ENCODE measurements at regions not wholly inside any gene's neighbourhood (a gene's known extent, or its start where the extent isn't known, plus 50 kb on each side); places are given as distances from the start of the nearest gene placed in this dataset.

- DNase-seq: no peak
Observed at GRCh38 chr3:73908218-73908617, 283.5 kb upstream of the PDZRN3 start.

GRCh38 chr3:73901686-73902085 lies 276.9 kb upstream of the PDZRN3 start:
- Histone ChIP-seq H3K27ac (no peak overlapping the region), H3K27me3 (replicated peaks) (no peaks in the 10 kb centered on the region), H3K4me3 (ENCODE audit: low read depth, low read length) (no peak overlapping the region), H3K36me3 (replicated peaks) (no peaks in the 10 kb centered on the region)
- in situ Hi-C loops (cut with HindIII; ENCODE audit: low pct_ligation_motif_present, low sequenced_read_pairs): no loop called here
- DNase-seq: no peak
- TF ChIP-seq CTCF (IDR thresholded peaks at IDR 0.05; ENCODE audit: low read depth, low read length, missing control alignments): no peak

More at GRCh38 chr3:73908218-73908617, 283.5 kb upstream of the PDZRN3 start:
- TF ChIP-seq CTCF (IDR thresholded peaks at IDR 0.05; ENCODE audit: low read depth, low read length, missing control alignments): no peak
- H3K4me3 ChIP-seq (ENCODE audit: low read depth, low read length): no peak overlapping the region
- in situ Hi-C loops (cut with HindIII; ENCODE audit: low pct_ligation_motif_present, low sequenced_read_pairs): no loop called here
- H3K27ac ChIP-seq: no peak overlapping the region
- no peaks in the 10 kb centered on the region for H3K27me3 ChIP-seq (replicated peaks)
- no peaks in the 10 kb centered on the region for H3K36me3 ChIP-seq (replicated peaks)

GRCh38 chr3:73894474-73895213 lies 269.9 kb upstream of the PDZRN3 start:
- H3K36me3 ChIP-seq (replicated peaks): no peaks in the 10 kb centered on the region
- H3K27me3 ChIP-seq (replicated peaks): no peaks in the 10 kb centered on the region
- no peak overlapping the region for H3K27ac ChIP-seq
- no peak for TF ChIP-seq CTCF (IDR thresholded peaks at IDR 0.05; ENCODE audit: low read depth, low read length, missing control alignments)
- in situ Hi-C loops (cut with HindIII; ENCODE audit: low pct_ligation_motif_present, low sequenced_read_pairs): no loop called here
- no peak for DNase-seq
- no peak overlapping the region for H3K4me3 ChIP-seq (ENCODE audit: low read depth, low read length)

- H3K27ac ChIP-seq: no peak overlapping the region
- no peak for TF ChIP-seq CTCF (IDR thresholded peaks at IDR 0.05; ENCODE audit: low read depth, low read length, missing control alignments)
- H3K4me3 ChIP-seq (ENCODE audit: low read depth, low read length): no peak overlapping the region
- no peaks in the 10 kb centered on the region for H3K27me3 ChIP-seq (replicated peaks)
- H3K36me3 ChIP-seq (replicated peaks): no peaks in the 10 kb centered on the region
- in situ Hi-C loops (cut with HindIII; ENCODE audit: low pct_ligation_motif_present, low sequenced_read_pairs): no loop called here
- DNase-seq: no peak
Observed at GRCh38 chr3:73893089-73893488, 268.3 kb upstream of the PDZRN3 start.

GRCh38 chr3:73885862-73886261 lies 261.1 kb upstream of the PDZRN3 start:
- in situ Hi-C loops (cut with HindIII; ENCODE audit: low pct_ligation_motif_present, low sequenced_read_pairs): no loop called here
- no peaks in the 10 kb centered on the region for H3K27me3 ChIP-seq (replicated peaks)
- H3K36me3 ChIP-seq (replicated peaks): no peaks in the 10 kb centered on the region
- no peak for DNase-seq
- H3K27ac ChIP-seq: no peak overlapping the region
- TF ChIP-seq CTCF (IDR thresholded peaks at IDR 0.05; ENCODE audit: low read depth, low read length, missing control alignments): no peak
- no peak overlapping the region for H3K4me3 ChIP-seq (ENCODE audit: low read depth, low read length)

GRCh38 chr3:73884361-73884760 lies 259.6 kb upstream of the PDZRN3 start:
- TF ChIP-seq CTCF (IDR thresholded peaks at IDR 0.05; ENCODE audit: low read depth, low read length, missing control alignments): no peak
- in situ Hi-C loops (cut with HindIII; ENCODE audit: low pct_ligation_motif_present, low sequenced_read_pairs): no loop called here
- H3K4me3 ChIP-seq (ENCODE audit: low read depth, low read length): no peak overlapping the region
- H3K27me3 ChIP-seq (replicated peaks): no peaks in the 10 kb centered on the region
- DNase-seq: no peak
- no peaks in the 10 kb centered on the region for H3K36me3 ChIP-seq (replicated peaks)
- H3K27ac ChIP-seq: no peak overlapping the region

Data from brain microvascular endothelial cell (primary cell).